Keratinocyte (primary cell): ENCODE measurements at regions not wholly inside any gene's neighbourhood (a gene's known extent, or its start where the extent isn't known, plus 50 kb on each side); places are given as distances from the start of the nearest gene placed in this dataset.

ENCODE experiments used
- EZH2 ChIP-seq: IDR thresholded peaks from one replicate; pipeline ENCODE4 v1.6.1; 2012; ENCODE audit warnings: inconsistent platforms, mild to moderate bottlenecking, low read length, moderate library complexity
- TF ChIP-seq, protein P1 (sequence below), 3 experiments: IDR thresholded peaks in 1 of 3; conservative IDR thresholded peaks in 1 of 3; optimal IDR thresholded peaks in 1 of 3; 2 replicates in 2 of 3; 3 replicates in 1 of 3; pipeline versions ENCODE3 to v1.5.1; 2011; ENCODE audit warnings: low read length in 3 of 3, mild to moderate bottlenecking in 3 of 3, moderate library complexity in 2 of 3, control low read depth in 1 of 3, inconsistent platforms in 1 of 3; ENCODE audit not compliant: insufficient read depth in 2 of 3; ENCODE audit errors: extremely low read depth in 1 of 3

DNA sequence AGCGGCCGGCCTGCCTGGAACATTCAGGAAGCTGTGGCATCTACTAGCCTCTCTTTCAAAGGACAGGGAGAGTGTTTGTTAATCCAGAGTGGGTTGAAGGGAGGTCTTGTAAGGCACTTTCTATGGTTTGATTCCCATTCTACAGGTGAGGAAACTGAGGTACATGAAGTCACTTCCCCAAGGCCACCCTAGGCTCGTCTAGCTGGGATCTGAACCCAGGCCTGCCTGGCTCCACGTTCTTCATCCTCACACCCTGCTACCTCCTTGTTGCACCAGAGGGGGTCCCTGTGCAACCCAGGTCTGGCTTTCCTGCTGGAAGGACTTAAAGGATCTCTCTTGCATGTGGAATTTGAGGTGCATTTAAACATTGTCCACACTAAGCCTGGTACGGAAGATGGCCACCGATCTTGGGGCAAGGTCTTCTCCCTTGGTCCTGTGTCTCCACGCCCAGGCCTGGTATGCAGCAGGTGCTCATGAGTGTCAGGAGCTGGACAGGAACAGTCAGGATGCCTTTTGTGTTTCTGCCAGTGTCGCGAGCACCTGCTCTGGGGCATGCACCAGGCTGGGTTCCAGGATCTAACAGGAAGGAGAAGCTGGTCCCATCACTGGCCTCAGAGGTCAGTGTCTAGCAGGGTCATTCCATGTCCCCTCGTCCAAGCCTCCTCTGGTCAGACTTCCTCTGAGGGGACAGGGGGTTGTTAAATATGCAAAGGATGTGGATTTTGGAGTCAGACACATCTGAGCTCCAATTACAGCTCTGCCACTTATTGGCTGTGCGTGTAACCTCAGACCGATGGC is 103.2 kb upstream of the RUNX3 start:
- TF ChIP-seq, protein P1, sequence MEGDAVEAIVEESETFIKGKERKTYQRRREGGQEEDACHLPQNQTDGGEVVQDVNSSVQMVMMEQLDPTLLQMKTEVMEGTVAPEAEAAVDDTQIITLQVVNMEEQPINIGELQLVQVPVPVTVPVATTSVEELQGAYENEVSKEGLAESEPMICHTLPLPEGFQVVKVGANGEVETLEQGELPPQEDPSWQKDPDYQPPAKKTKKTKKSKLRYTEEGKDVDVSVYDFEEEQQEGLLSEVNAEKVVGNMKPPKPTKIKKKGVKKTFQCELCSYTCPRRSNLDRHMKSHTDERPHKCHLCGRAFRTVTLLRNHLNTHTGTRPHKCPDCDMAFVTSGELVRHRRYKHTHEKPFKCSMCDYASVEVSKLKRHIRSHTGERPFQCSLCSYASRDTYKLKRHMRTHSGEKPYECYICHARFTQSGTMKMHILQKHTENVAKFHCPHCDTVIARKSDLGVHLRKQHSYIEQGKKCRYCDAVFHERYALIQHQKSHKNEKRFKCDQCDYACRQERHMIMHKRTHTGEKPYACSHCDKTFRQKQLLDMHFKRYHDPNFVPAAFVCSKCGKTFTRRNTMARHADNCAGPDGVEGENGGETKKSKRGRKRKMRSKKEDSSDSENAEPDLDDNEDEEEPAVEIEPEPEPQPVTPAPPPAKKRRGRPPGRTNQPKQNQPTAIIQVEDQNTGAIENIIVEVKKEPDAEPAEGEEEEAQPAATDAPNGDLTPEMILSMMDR (optimal IDR thresholded peaks at IDR 0.05 in 1 of 3, IDR thresholded peaks at IDR 0.05 in 1 of 3, conservative IDR thresholded peaks at IDR 0.05 in 1 of 3; ENCODE audit: extremely low read depth in 1 of 3, insufficient read depth in 2 of 3, low read length in 3 of 3), result no peak
- TF ChIP-seq EZH2, result no peak
